Right atrium auricular region (tissue), 2 donors: ENCODE measurements at regions not wholly inside any gene's neighbourhood (a gene's known extent, or its start where the extent isn't known, plus 50 kb on each side); places are given as distances from the start of the nearest gene placed in this dataset.
"Not testable (repeated sequence)": the region's sequence is repeated elsewhere in the genome, so short reads cannot be mapped to it uniquely, and the experiment has no call there.

Source experiments
- DNase-seq: peaks from one replicate; pipeline ENCODE4 v3.0.0-alpha.2; 2019; ENCODE audit warnings: low spot score
- H3K27ac ChIP-seq, 2 donors: fragments of 200-600 bp; sonication (generic); 1 replicate in 1 of 2; 2 replicates in 1 of 2; pipeline ENCODE4 v1.5.1; 2016 to 2019
- H3K27me3 ChIP-seq, 2 donors: fragments of 200-600 bp; sonication (generic); one replicate each; pipeline versions ENCODE4 v1.5.1 to v1.6.0; 2017 to 2019
- H3K36me3 ChIP-seq: fragments of 200-600 bp; sonication (generic); one replicate; pipeline ENCODE4 v1.5.1; 2016
- H3K4me1 ChIP-seq, 2 donors: fragments of 200-600 bp; sonication (generic); one replicate each; pipeline versions ENCODE4 v1.5.1 to v1.6.0; 2017 to 2019
- H3K4me3 ChIP-seq, 2 donors: fragments of 200-600 bp; sonication (generic); 1 replicate in 1 of 2; 2 replicates in 1 of 2; pipeline ENCODE4 v1.5.1; 2017 to 2019; ENCODE audit warnings: mild to moderate bottlenecking in 1 of 2, moderate library complexity in 1 of 2
- H3K9me3 ChIP-seq, 2 donors: fragments of 200-600 bp; sonication (generic); one replicate each; pipeline ENCODE4 v1.5.1; 2019
- TF ChIP-seq, protein P1 (sequence below), 2 donors: fragments of 200-600 bp; sonication (generic); IDR thresholded peaks; one replicate each; pipeline ENCODE4 v1.5.1; 2019; ENCODE audit warnings: antibody characterized with exemption in 2 of 2

GRCh38 chr3:56929809-56930615 is 128.3 kb upstream of the ARHGEF3 start:
- H3K4me3 ChIP-seq = no peak overlapping the region
- H3K27ac ChIP-seq = peak overlapping the region in 1 of 2 donors; percentile 26

GRCh38 chr3:56928379-56929068 is 126.8 kb upstream of the ARHGEF3 start:
- Histone ChIP-seq H3K36me3 (no peaks in the 10 kb centered on the region), H3K4me1 (peaks cover 0 to 61% of the 10 kb centered on the region in 2 donors), H3K9me3 (no peaks in the 10 kb centered on the region), H3K27me3 (no peaks in the 10 kb centered on the region), H3K27ac (no peak overlapping the region), H3K4me3 (no peak overlapping the region)
- TF ChIP-seq, protein P1, sequence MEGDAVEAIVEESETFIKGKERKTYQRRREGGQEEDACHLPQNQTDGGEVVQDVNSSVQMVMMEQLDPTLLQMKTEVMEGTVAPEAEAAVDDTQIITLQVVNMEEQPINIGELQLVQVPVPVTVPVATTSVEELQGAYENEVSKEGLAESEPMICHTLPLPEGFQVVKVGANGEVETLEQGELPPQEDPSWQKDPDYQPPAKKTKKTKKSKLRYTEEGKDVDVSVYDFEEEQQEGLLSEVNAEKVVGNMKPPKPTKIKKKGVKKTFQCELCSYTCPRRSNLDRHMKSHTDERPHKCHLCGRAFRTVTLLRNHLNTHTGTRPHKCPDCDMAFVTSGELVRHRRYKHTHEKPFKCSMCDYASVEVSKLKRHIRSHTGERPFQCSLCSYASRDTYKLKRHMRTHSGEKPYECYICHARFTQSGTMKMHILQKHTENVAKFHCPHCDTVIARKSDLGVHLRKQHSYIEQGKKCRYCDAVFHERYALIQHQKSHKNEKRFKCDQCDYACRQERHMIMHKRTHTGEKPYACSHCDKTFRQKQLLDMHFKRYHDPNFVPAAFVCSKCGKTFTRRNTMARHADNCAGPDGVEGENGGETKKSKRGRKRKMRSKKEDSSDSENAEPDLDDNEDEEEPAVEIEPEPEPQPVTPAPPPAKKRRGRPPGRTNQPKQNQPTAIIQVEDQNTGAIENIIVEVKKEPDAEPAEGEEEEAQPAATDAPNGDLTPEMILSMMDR (IDR thresholded peaks at IDR 0.05) = no peak
- DNase-seq = no peak

More at GRCh38 chr3:56929809-56930615, 128.3 kb upstream of the ARHGEF3 start:
- no peak for DNase-seq
- no peaks in the 10 kb centered on the region for H3K9me3 ChIP-seq
- peaks cover 0 to 46% of the 10 kb centered on the region in 2 donors for H3K4me1 ChIP-seq
- H3K27me3 ChIP-seq = no peaks in the 10 kb centered on the region
- H3K36me3 ChIP-seq = no peaks in the 10 kb centered on the region
- TF ChIP-seq, protein P1 (IDR thresholded peaks at IDR 0.05) = no peak

DNA sequence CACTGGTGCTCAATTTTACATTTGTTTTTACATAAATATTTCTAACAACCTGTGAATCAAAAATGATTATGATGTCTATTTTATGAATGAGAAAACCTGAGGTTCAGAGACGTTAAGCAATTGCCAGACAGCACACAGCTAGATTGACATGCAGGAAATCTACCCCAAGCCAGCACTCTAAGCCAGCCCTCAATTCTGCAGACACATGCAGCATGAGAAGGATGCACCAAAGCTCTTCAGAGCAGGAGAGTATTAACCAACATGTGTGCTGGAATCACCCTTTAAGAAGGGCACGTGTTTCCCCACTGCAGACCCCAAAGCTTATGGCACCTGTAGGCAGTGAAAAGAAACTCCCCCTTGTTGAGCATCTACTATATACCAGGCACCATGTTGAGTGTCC is 126.1 kb upstream of the ARHGEF3 start:
- no peaks in the 10 kb centered on the region for H3K27me3 ChIP-seq
- TF ChIP-seq, protein P1 (IDR thresholded peaks at IDR 0.05) = no peak

GRCh38 chr3:56926947-56927282 is 125.2 kb upstream of the ARHGEF3 start:
- no peaks in the 10 kb centered on the region for H3K36me3 ChIP-seq
- H3K27ac ChIP-seq = no peak overlapping the region
- H3K4me3 ChIP-seq = no peak overlapping the region
- TF ChIP-seq, protein P1 (IDR thresholded peaks at IDR 0.05) = no peak
- H3K9me3 ChIP-seq = no peaks in the 10 kb centered on the region
- H3K4me1 ChIP-seq = peaks cover 0 to 75% of the 10 kb centered on the region in 2 donors
- no peaks in the 10 kb centered on the region for H3K27me3 ChIP-seq
- DNase-seq = no peak

More for the DNA sequence above, 126.1 kb upstream of the ARHGEF3 start:
- Histone ChIP-seq H3K36me3 (no peaks in the 10 kb centered on the region), H3K4me3 (no peak overlapping the region), H3K4me1 (peaks cover 0 to 66% of the 10 kb centered on the region in 2 donors), H3K9me3 (no peaks in the 10 kb centered on the region), H3K27ac (no peak overlapping the region)
- no peak for DNase-seq

- Histone ChIP-seq H3K27me3 (no peaks in the 10 kb centered on the region), H3K27ac (peak overlapping the region; percentile 7 to 8), H3K4me3 (no peak overlapping the region), H3K4me1 (peaks cover 0 to 80% of the 10 kb centered on the region in 2 donors), H3K9me3 (no peaks in the 10 kb centered on the region), H3K36me3 (no peaks in the 10 kb centered on the region)
- no peak for DNase-seq
- TF ChIP-seq, protein P1 (IDR thresholded peaks at IDR 0.05) = no peak
Observed at GRCh38 chr3:56926243-56926946, 124.6 kb upstream of the ARHGEF3 start.

GRCh38 chr3:56924700-56925099 is 123.0 kb upstream of the ARHGEF3 start:
- not testable (repeated sequence) for H3K36me3 ChIP-seq, H3K4me3 ChIP-seq, H3K27ac ChIP-seq, H3K27me3 ChIP-seq, DNase-seq, H3K9me3 ChIP-seq
- H3K4me1 ChIP-seq = peaks cover 0 to 78% of the 10 kb centered on the region in 2 donors
